Right atrium auricular region (tissue), 2 donors: ENCODE measurements at regions not wholly inside any gene's neighbourhood (a gene's known extent, or its start where the extent isn't known, plus 50 kb on each side); places are given as distances from the start of the nearest gene placed in this dataset.

ENCODE experiments used
- DNase-seq: peaks from one replicate; pipeline ENCODE4 v3.0.0-alpha.2; 2019; ENCODE audit warnings: low spot score
- H3K27ac ChIP-seq, 2 donors: fragments of 200-600 bp; sonication (generic); 1 replicate in 1 of 2; 2 replicates in 1 of 2; pipeline ENCODE4 v1.5.1; 2016 to 2019
- H3K27me3 ChIP-seq, 2 donors: fragments of 200-600 bp; sonication (generic); one replicate each; pipeline versions ENCODE4 v1.5.1 to v1.6.0; 2017 to 2019
- H3K36me3 ChIP-seq: fragments of 200-600 bp; sonication (generic); one replicate; pipeline ENCODE4 v1.5.1; 2016
- H3K4me1 ChIP-seq, 2 donors: fragments of 200-600 bp; sonication (generic); one replicate each; pipeline versions ENCODE4 v1.5.1 to v1.6.0; 2017 to 2019
- H3K4me3 ChIP-seq, 2 donors: fragments of 200-600 bp; sonication (generic); 1 replicate in 1 of 2; 2 replicates in 1 of 2; pipeline ENCODE4 v1.5.1; 2017 to 2019; ENCODE audit warnings: mild to moderate bottlenecking in 1 of 2, moderate library complexity in 1 of 2
- H3K9me3 ChIP-seq, 2 donors: fragments of 200-600 bp; sonication (generic); one replicate each; pipeline ENCODE4 v1.5.1; 2019
- CTCF ChIP-seq, 2 donors: fragments of 200-600 bp; sonication (generic); IDR thresholded peaks; one replicate each; pipeline ENCODE4 v1.5.1; 2019; ENCODE audit warnings: antibody characterized with exemption in 2 of 2

GRCh38 chr4:151535366-151535765, 126.4 kb downstream of the FHIP1A start:
- Histone ChIP-seq H3K27me3 (no peaks in the 10 kb centered on the region), H3K27ac (no peak overlapping the region), H3K4me1 (no peaks in the 10 kb centered on the region), H3K9me3 (no peaks in the 10 kb centered on the region), H3K36me3 (no peaks in the 10 kb centered on the region), H3K4me3 (no peak overlapping the region)
- no peak for DNase-seq
- no peak for TF ChIP-seq CTCF (IDR thresholded peaks at IDR 0.05)

GRCh38 chr4:151537687-151538086, 128.7 kb downstream of the FHIP1A start:
- peaks cover 0 to 6% of the 10 kb centered on the region in 2 donors for H3K4me1 ChIP-seq
- no peaks in the 10 kb centered on the region for H3K27me3 ChIP-seq
- H3K4me3 ChIP-seq, result no peak overlapping the region
- no peaks in the 10 kb centered on the region for H3K9me3 ChIP-seq
- no peak overlapping the region for H3K27ac ChIP-seq
- H3K36me3 ChIP-seq, result no peaks in the 10 kb centered on the region
- DNase-seq, result no peak
- no peak for TF ChIP-seq CTCF (IDR thresholded peaks at IDR 0.05)

- Histone ChIP-seq H3K27me3 (no peaks in the 10 kb centered on the region), H3K27ac (no peak overlapping the region), H3K4me1 (peaks cover 0 to 6% of the 10 kb centered on the region in 2 donors), H3K36me3 (no peaks in the 10 kb centered on the region), H3K9me3 (no peaks in the 10 kb centered on the region), H3K4me3 (no peak overlapping the region)
- DNase-seq, result no peak
- no peak for TF ChIP-seq CTCF (IDR thresholded peaks at IDR 0.05)
These were observed 130.0 kb downstream of the FHIP1A start for GRCh38 chr4:151538963-151539362.

- no peak overlapping the region for H3K4me3 ChIP-seq
- no peaks in the 10 kb centered on the region for H3K9me3 ChIP-seq
- DNase-seq, result no peak
- H3K4me1 ChIP-seq, result peaks cover 0 to 6% of the 10 kb centered on the region in 2 donors
- H3K27me3 ChIP-seq, result no peaks in the 10 kb centered on the region
- no peaks in the 10 kb centered on the region for H3K36me3 ChIP-seq
- TF ChIP-seq CTCF (IDR thresholded peaks at IDR 0.05), result no peak
- H3K27ac ChIP-seq, result no peak overlapping the region
These were observed 131.9 kb downstream of the FHIP1A start for GRCh38 chr4:151540728-151541388.

- no peak for DNase-seq
- Histone ChIP-seq H3K36me3 (no peaks in the 10 kb centered on the region), H3K4me3 (no peak overlapping the region), H3K9me3 (no peaks in the 10 kb centered on the region), H3K27me3 (no peaks in the 10 kb centered on the region), H3K4me1 (peaks cover 0 to 6% of the 10 kb centered on the region in 2 donors), H3K27ac (no peak overlapping the region)
- no peak for TF ChIP-seq CTCF (IDR thresholded peaks at IDR 0.05)
These were observed 132.6 kb downstream of the FHIP1A start for GRCh38 chr4:151541389-151542071.
